OCI-LY1 (cell line): ENCODE measurements at regions not wholly inside any gene's neighbourhood (a gene's known extent, or its start where the extent isn't known, plus 50 kb on each side); places are given as distances from the start of the nearest gene placed in this dataset.

Experiments
- H2AFZ ChIP-seq: fragments of 200-600 bp; sonication (generic), shearing (Covaris generic); 2 replicates; pipeline ENCODE4 v1.6.0; 2014; ENCODE audit warnings: antibody characterized with exemption, mild to moderate bottlenecking, low read length
- H3F3A ChIP-seq: fragments of 200-600 bp; sonication (generic), shearing (Covaris generic); 2 replicates; pipeline ENCODE4 v1.6.0; 2014; ENCODE audit warnings: mild to moderate bottlenecking, antibody characterized with exemption, low read length, moderate library complexity; ENCODE audit not compliant: insufficient read depth
- H3K27ac ChIP-seq: fragments of 200-600 bp; sonication (generic); 2 replicates; pipeline ENCODE4 v1.5.1; 2014; ENCODE audit warnings: low read length, mixed run types, mild to moderate bottlenecking, low read depth; ENCODE audit not compliant: poor library complexity, severe bottlenecking
- H3K27me3 ChIP-seq: fragments of 200-600 bp; sonication (generic); 2 replicates; pipeline ENCODE4 v1.6.0; 2014; ENCODE audit warnings: antibody characterized with exemption, mild to moderate bottlenecking, low read length, moderate library complexity; ENCODE audit not compliant: insufficient read depth
- H3K36me3 ChIP-seq: fragments of 200-600 bp; sonication (generic); 2 replicates; pipeline ENCODE4 v1.6.1; 2014; ENCODE audit warnings: mild to moderate bottlenecking, antibody characterized with exemption, low read length, moderate library complexity, mixed read lengths; ENCODE audit not compliant: insufficient read depth
- H3K4me1 ChIP-seq: fragments of 200-600 bp; sonication (generic); 2 replicates; pipeline ENCODE4 v1.5.1; 2014; ENCODE audit warnings: mild to moderate bottlenecking, low read length, moderate library complexity; ENCODE audit not compliant: insufficient read depth, severe bottlenecking
- H3K4me2 ChIP-seq: fragments of 200-600 bp; sonication (generic), shearing (Covaris generic); 2 replicates; pipeline ENCODE4 v1.6.1; 2014; ENCODE audit warnings: low read length
- H3K4me3 ChIP-seq: fragments of 200-600 bp; sonication (generic); 2 replicates; pipeline ENCODE4 v1.5.1; 2014; ENCODE audit warnings: low read length, low read depth, mild to moderate bottlenecking, mixed read lengths; ENCODE audit not compliant: poor library complexity, severe bottlenecking
- H3K79me2 ChIP-seq: fragments of 200-600 bp; shearing (Covaris generic); 2 replicates; pipeline ENCODE4 v1.6.1; 2016; ENCODE audit warnings: mixed run types, low read length, mixed read lengths; ENCODE audit not compliant: insufficient read depth
- H3K9ac ChIP-seq: fragments of 200-600 bp; sonication (generic), shearing (Covaris generic); 2 replicates; pipeline ENCODE4 v1.6.1; 2014; ENCODE audit warnings: mild to moderate bottlenecking, low read length, mixed read lengths
- H3K9me2 ChIP-seq: fragments of 200-600 bp; sonication (generic), shearing (Covaris generic); 2 replicates; pipeline ENCODE4 v1.6.1; 2014; ENCODE audit warnings: low read depth, mild to moderate bottlenecking, low read length, mixed read lengths
- H3K9me3 ChIP-seq: fragments of 200-600 bp; shearing (Covaris generic); 2 replicates; pipeline ENCODE4 v1.6.1; 2014; ENCODE audit warnings: low read length, mixed read lengths
- H4K20me1 ChIP-seq: fragments of 200-600 bp; sonication (generic), shearing (Covaris generic); 2 replicates; pipeline ENCODE4 v1.6.0; 2016; ENCODE audit warnings: mild to moderate bottlenecking, low read length; ENCODE audit not compliant: insufficient read depth
- EZH2 ChIP-seq: fragments of 200-600 bp; sonication (generic), shearing (Covaris generic); IDR thresholded peaks from 2 replicates; pipeline ENCODE4 v1.8.0; 2017; ENCODE audit warnings: borderline replicate concordance, mixed run types, mild to moderate bottlenecking, antibody characterized with exemption, low read length, moderate library complexity, mixed read lengths
- TF ChIP-seq, protein P1 (sequence below): fragments of 200-600 bp; sonication (generic), shearing (Covaris generic); IDR thresholded peaks from 2 replicates; pipeline ENCODE4 v1.5.1; 2017; ENCODE audit warnings: mild to moderate bottlenecking, antibody characterized with exemption, low read length, moderate library complexity, mixed read lengths

DNA sequence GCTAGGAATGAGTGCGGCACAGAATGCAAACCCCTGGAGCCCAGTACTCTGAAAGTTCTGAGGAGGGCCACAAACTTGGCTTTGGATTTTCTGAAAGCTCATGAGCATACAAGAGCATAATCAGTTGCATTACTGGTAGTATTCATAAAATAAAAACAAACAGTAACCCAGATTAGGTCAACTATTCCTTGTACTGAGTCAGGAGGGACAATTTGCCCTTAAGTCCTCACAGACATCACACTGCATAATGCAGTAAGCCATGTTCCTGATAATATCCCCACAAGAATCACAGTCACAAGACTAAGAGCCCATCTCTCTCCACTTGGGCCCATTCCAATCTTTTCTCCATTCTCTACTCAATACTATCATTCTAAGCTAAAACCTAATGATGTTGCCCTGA lies 126.9 kb upstream of the NEIL3 start:
- no peaks in the 10 kb centered on the region for H3K9me2 ChIP-seq

DNA sequence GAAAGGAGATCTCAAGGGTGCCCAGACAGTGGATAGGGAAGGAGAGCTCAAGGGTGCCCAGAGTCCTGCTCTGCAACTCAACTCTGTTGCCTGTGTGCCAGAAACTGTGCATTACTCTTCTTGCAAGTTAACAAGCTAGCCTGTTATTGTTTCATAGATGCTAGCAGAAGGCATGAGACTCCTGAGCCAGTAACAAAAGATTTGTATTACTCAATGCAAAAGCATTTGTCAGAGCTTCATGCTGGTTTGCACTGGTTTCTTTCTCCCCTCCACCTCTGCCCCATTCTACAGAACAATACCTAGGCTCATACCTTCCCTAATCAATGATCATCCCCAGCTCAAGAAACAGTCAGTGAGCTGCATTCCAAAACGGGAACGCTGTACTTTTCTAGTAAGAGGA lies 124.5 kb upstream of the NEIL3 start:
- H3K9me3 ChIP-seq: no peaks in the 10 kb centered on the region
- H3K79me2 ChIP-seq: no peaks in the 10 kb centered on the region
- no peaks in the 10 kb centered on the region for H4K20me1 ChIP-seq
- H3K4me1 ChIP-seq: no peaks in the 10 kb centered on the region
- no peak overlapping the region for H3K27ac ChIP-seq
- H3K36me3 ChIP-seq: no peaks in the 10 kb centered on the region
- no peaks in the 10 kb centered on the region for H3K27me3 ChIP-seq
- no peak overlapping the region for H2AFZ ChIP-seq
- H3K4me2 ChIP-seq: no peak overlapping the region
- H3F3A ChIP-seq: no peaks in the 10 kb centered on the region
- no peak overlapping the region for H3K9ac ChIP-seq
- H3K4me3 ChIP-seq: no peak overlapping the region
- no peaks in the 10 kb centered on the region for H3K9me2 ChIP-seq
- TF ChIP-seq, protein P1, sequence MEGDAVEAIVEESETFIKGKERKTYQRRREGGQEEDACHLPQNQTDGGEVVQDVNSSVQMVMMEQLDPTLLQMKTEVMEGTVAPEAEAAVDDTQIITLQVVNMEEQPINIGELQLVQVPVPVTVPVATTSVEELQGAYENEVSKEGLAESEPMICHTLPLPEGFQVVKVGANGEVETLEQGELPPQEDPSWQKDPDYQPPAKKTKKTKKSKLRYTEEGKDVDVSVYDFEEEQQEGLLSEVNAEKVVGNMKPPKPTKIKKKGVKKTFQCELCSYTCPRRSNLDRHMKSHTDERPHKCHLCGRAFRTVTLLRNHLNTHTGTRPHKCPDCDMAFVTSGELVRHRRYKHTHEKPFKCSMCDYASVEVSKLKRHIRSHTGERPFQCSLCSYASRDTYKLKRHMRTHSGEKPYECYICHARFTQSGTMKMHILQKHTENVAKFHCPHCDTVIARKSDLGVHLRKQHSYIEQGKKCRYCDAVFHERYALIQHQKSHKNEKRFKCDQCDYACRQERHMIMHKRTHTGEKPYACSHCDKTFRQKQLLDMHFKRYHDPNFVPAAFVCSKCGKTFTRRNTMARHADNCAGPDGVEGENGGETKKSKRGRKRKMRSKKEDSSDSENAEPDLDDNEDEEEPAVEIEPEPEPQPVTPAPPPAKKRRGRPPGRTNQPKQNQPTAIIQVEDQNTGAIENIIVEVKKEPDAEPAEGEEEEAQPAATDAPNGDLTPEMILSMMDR: no peak
- TF ChIP-seq EZH2: no peak

More for the DNA sequence above, 126.9 kb upstream of the NEIL3 start:
- no peak overlapping the region for H2AFZ ChIP-seq
- TF ChIP-seq, protein P1: no peak
- no peak for TF ChIP-seq EZH2
- no peaks in the 10 kb centered on the region for H3K9me3 ChIP-seq
- no peaks in the 10 kb centered on the region for H3F3A ChIP-seq
- no peaks in the 10 kb centered on the region for H4K20me1 ChIP-seq
- H3K79me2 ChIP-seq: no peaks in the 10 kb centered on the region
- H3K36me3 ChIP-seq: no peaks in the 10 kb centered on the region
- H3K4me3 ChIP-seq: no peak overlapping the region
- no peak overlapping the region for H3K9ac ChIP-seq
- no peak overlapping the region for H3K27ac ChIP-seq
- no peak overlapping the region for H3K4me2 ChIP-seq
- H3K4me1 ChIP-seq: no peaks in the 10 kb centered on the region
- H3K27me3 ChIP-seq: no peaks in the 10 kb centered on the region

DNA sequence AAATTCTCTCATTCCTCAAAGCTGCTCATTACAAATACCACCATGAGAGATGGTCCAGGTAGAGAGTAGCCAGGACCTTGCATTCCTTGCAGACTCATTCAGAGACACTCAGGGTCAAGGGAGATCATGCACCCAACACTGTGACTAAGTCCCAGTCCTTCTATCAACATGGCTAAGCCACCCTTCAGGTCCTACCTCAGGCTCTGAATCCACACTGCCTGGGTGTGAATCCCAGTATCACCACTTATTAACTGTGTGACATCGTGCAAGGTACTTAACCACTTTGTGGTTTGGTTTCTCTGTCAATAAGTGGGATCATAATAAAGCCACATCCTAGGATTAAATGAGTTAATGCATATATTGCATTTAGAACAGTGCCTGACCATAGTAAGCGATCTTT lies 124.1 kb upstream of the NEIL3 start:
- TF ChIP-seq, protein P1: no peak
- no peak for TF ChIP-seq EZH2
- Histone ChIP-seq H3K9ac (no peak overlapping the region), H3K4me1 (no peaks in the 10 kb centered on the region), H4K20me1 (no peaks in the 10 kb centered on the region), H3K36me3 (no peaks in the 10 kb centered on the region), H3K27ac (no peak overlapping the region), H3F3A (no peaks in the 10 kb centered on the region), H3K9me3 (no peaks in the 10 kb centered on the region), H2AFZ (no peak overlapping the region), H3K4me3 (no peak overlapping the region), H3K27me3 (no peaks in the 10 kb centered on the region), H3K4me2 (no peak overlapping the region), H3K79me2 (no peaks in the 10 kb centered on the region), H3K9me2 (no peaks in the 10 kb centered on the region)
